Esophagus muscularis mucosa (tissue), 4 donors: ENCODE measurements at regions not wholly inside any gene's neighbourhood (a gene's known extent, or its start where the extent isn't known, plus 50 kb on each side); places are given as distances from the start of the nearest gene placed in this dataset.

Source experiments
- EP300 ChIP-seq: sonication (generic); formaldehyde crosslinking; IDR thresholded peaks from one replicate; pipeline ENCODE4 v1.6.1; 2017; ENCODE audit warnings: antibody characterized with exemption
- POLR2A ChIP-seq: fragments of 450-650 bp; IDR thresholded peaks from one replicate; pipeline ENCODE4 v1.6.1; 2017; ENCODE audit warnings: antibody characterized with exemption, moderate library complexity, mild to moderate bottlenecking, low read depth
- POLR2AphosphoS5 ChIP-seq, 2 donors: sonication (generic); formaldehyde crosslinking; IDR thresholded peaks; one replicate each; pipeline ENCODE4 v1.6.1; 2017; ENCODE audit warnings: antibody characterized with exemption in 2 of 2
- TF ChIP-seq, protein P1 (sequence below), 3 experiments: fragments of 200-600 bp in 2 of 3; fragments of 450-650 bp in 1 of 3; sonication (generic) in 2 of 3; IDR thresholded peaks; one replicate each; pipeline ENCODE4 v1.5.1; 2017 to 2019; ENCODE audit warnings: antibody characterized with exemption in 3 of 3, mild to moderate bottlenecking in 2 of 3, moderate library complexity in 1 of 3

DNA sequence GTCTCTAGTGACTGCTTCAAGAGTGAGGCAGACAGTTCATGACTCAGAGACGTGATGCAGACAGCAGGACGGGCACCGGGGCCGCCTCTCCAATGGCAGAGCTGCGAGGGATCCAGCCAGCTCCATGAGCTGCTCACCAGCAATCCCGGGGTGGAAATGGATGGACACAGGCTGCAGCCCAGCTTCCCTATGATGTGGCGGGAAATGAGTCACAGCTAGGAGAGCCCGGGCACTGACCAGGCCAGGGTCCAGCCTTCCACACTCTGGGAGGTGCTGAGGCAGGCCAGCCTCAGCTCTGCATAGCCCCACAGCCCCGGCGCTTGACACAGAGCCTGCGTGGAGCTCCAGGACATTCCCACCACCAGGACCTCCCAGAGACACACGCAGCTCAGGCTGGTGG is 244.8 kb upstream of the IRX2 start:
- TF ChIP-seq, protein P1, sequence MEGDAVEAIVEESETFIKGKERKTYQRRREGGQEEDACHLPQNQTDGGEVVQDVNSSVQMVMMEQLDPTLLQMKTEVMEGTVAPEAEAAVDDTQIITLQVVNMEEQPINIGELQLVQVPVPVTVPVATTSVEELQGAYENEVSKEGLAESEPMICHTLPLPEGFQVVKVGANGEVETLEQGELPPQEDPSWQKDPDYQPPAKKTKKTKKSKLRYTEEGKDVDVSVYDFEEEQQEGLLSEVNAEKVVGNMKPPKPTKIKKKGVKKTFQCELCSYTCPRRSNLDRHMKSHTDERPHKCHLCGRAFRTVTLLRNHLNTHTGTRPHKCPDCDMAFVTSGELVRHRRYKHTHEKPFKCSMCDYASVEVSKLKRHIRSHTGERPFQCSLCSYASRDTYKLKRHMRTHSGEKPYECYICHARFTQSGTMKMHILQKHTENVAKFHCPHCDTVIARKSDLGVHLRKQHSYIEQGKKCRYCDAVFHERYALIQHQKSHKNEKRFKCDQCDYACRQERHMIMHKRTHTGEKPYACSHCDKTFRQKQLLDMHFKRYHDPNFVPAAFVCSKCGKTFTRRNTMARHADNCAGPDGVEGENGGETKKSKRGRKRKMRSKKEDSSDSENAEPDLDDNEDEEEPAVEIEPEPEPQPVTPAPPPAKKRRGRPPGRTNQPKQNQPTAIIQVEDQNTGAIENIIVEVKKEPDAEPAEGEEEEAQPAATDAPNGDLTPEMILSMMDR (IDR thresholded peaks at IDR 0.05), result no peak
- no peak for TF ChIP-seq POLR2A
- TF ChIP-seq POLR2AphosphoS5 (IDR thresholded peaks at IDR 0.05), result no peak
- TF ChIP-seq EP300, result no peak
